B cell (primary cell): ENCODE measurements at regions not wholly inside any gene's neighbourhood (a gene's known extent, or its start where the extent isn't known, plus 50 kb on each side); places are given as distances from the start of the nearest gene placed in this dataset.

ENCODE experiments used
- ATAC-seq: fragments of 200-7000 bp; cut with Tn5 transposase; one replicate; pipeline ENCODE4 v1.10.0; 2021; ENCODE audit warnings: low read depth, mild to moderate bottlenecking, moderate number of reproducible peaks, moderate library complexity
- CTCF ChIA-PET: fragments of 350-600 bp; sonication (Branson Sonifier 250); formaldehyde crosslinking; loops from one replicate; lab custom pipeline; 2021; ENCODE audit warnings: antibody characterized with exemption, inconsistent platforms; lab: Charles Lee
- POLR2A ChIA-PET: fragments of 350-600 bp; sonication (Branson Sonifier 250); formaldehyde crosslinking; loops from one replicate; lab custom pipeline; 2021; ENCODE audit warnings: antibody characterized with exemption; lab: Charles Lee
- DNase-seq: peaks from one replicate; pipeline ENCODE4 v3.0.0; 2013
- H2AFZ ChIP-seq: 2 replicates; pipeline ENCODE4 v1.6.1; 2012; ENCODE audit warnings: mild to moderate bottlenecking, low read depth, low read length; ENCODE audit not compliant: insufficient read depth, poor library complexity, severe bottlenecking
- H3K27ac ChIP-seq, 2 donors: 1 replicate in 1 of 2; 2 replicates in 1 of 2; pipeline ENCODE4 v1.5.1; 2012 to 2013; ENCODE audit warnings: low read length in 2 of 2, mild to moderate bottlenecking in 2 of 2, moderate library complexity in 1 of 2
- H3K27me3 ChIP-seq, 4 experiments: fragments of 200-600 bp in 1 of 4; sonication (generic) in 1 of 4; replicated peaks in 1 of 4; 1 replicate in 2 of 4; 2 replicates in 2 of 4; pipeline versions ENCODE4 v1.6.1 to v1.7.0; 2013 to 2016; ENCODE audit warnings: low read length in 3 of 4, mild to moderate bottlenecking in 2 of 4, mixed read lengths in 1 of 4, moderate library complexity in 1 of 4; ENCODE audit not compliant: insufficient read depth in 4 of 4, control insufficient read depth in 3 of 4; ENCODE audit errors: control extremely low read depth in 1 of 4
- H3K36me3 ChIP-seq, 2 experiments: replicated peaks in 1 of 2; 1 replicate in 1 of 2; 2 replicates in 1 of 2; pipeline versions ENCODE4 v1.6.1 to v1.7.1; 2013; ENCODE audit warnings: low read length in 1 of 2; ENCODE audit not compliant: insufficient read depth in 2 of 2, control insufficient read depth in 1 of 2; ENCODE audit errors: control extremely low read depth in 1 of 2, extremely low read depth in 1 of 2
- H3K4me1 ChIP-seq, 2 donors: fragments of 200-600 bp in 1 of 2; sonication (generic) in 1 of 2; 1 replicate in 1 of 2; 2 replicates in 1 of 2; pipeline versions ENCODE4 v1.5.1 to v1.6.1; 2013 to 2017; ENCODE audit warnings: low read length in 2 of 2; ENCODE audit not compliant: control insufficient read depth in 2 of 2, insufficient read depth in 2 of 2
- H3K4me2 ChIP-seq: replicated peaks from 2 replicates; pipeline ENCODE3; 2012; ENCODE audit warnings: mild to moderate bottlenecking, low read depth, low read length; ENCODE audit not compliant: poor library complexity, severe bottlenecking
- H3K4me3 ChIP-seq, 5 experiments: fragments of 200-600 bp in 1 of 5; sonication (generic) in 1 of 5; 1 replicate in 3 of 5; 2 replicates in 2 of 5; pipeline versions ENCODE4 v1.5.1 to v1.7.0; 2011 to 2016; ENCODE audit warnings: low read length in 4 of 5, mild to moderate bottlenecking in 4 of 5, low read depth in 2 of 5, control low read depth in 1 of 5, moderate library complexity in 1 of 5; ENCODE audit not compliant: insufficient read depth in 1 of 5; ENCODE audit errors: control extremely low read depth in 1 of 5, extremely low read depth in 1 of 5
- H3K79me2 ChIP-seq: fragments of 200-600 bp; sonication (generic); one replicate; pipeline ENCODE4 v1.6.0; 2016; ENCODE audit warnings: low read length; ENCODE audit not compliant: control insufficient read depth, insufficient read depth
- H3K9ac ChIP-seq: fragments of 200-600 bp; sonication (generic); 2 replicates; pipeline ENCODE4 v1.6.1; 2017; ENCODE audit warnings: mild to moderate bottlenecking, low read length, moderate library complexity
- H3K9me3 ChIP-seq, 3 donors: one replicate each; pipeline versions ENCODE4 v1.6.1 to v1.7.1; 2013; ENCODE audit warnings: low read length in 2 of 3; ENCODE audit not compliant: control insufficient read depth in 2 of 3, insufficient read depth in 1 of 3; ENCODE audit errors: control extremely low read depth in 1 of 3
- H4K20me1 ChIP-seq: 2 replicates; pipeline ENCODE4 v1.6.0; 2012; ENCODE audit warnings: mild to moderate bottlenecking, low read length; ENCODE audit not compliant: insufficient read depth, control insufficient read depth, poor library complexity, severe bottlenecking
- H3K27ac Mint-ChIP-seq: one replicate; pipeline ENCODE4 v1.8.0; 2021; ENCODE audit warnings: mixed read lengths
- H3K27me3 Mint-ChIP-seq: one replicate; pipeline ENCODE4 v1.8.0; 2021; ENCODE audit warnings: mixed read lengths
- H3K4me1 Mint-ChIP-seq: one replicate; pipeline ENCODE4 v1.8.0; 2021; ENCODE audit warnings: mixed read lengths
- H3K4me3 Mint-ChIP-seq: one replicate; pipeline ENCODE4 v1.8.0; 2021; ENCODE audit warnings: mixed read lengths
- H3K9me3 Mint-ChIP-seq: one replicate; pipeline ENCODE4 v1.8.0; 2022; ENCODE audit warnings: mixed read lengths; ENCODE audit not compliant: insufficient read depth
- EZH2 ChIP-seq: IDR thresholded peaks from 2 replicates; pipeline ENCODE4 v1.6.1; 2012; ENCODE audit warnings: borderline replicate concordance, low read depth, mild to moderate bottlenecking, moderate library complexity, low read length; ENCODE audit not compliant: insufficient read depth, poor library complexity, severe bottlenecking
- WGBS: methylation state at CpG from one replicate; pipeline ENCODE4 v1.1.5; 2013; ENCODE audit warnings: missing lambda C conversion rate; ENCODE audit not compliant: insufficient coverage; 5-methylcytosine and 5-hydroxymethylcytosine counted together
- intact Hi-C: fragments of 100-400 bp; cut with micrococcal nuclease; formaldehyde crosslinking; loops from one replicate; pipeline ENCODE4 v1.10.0; 2022
- TF ChIP-seq, protein P1 (sequence below): fragments of 200-600 bp; IDR thresholded peaks from one replicate; pipeline ENCODE4 v1.8.0; 2022; ENCODE audit warnings: antibody characterized with exemption, mild to moderate bottlenecking

DNA sequence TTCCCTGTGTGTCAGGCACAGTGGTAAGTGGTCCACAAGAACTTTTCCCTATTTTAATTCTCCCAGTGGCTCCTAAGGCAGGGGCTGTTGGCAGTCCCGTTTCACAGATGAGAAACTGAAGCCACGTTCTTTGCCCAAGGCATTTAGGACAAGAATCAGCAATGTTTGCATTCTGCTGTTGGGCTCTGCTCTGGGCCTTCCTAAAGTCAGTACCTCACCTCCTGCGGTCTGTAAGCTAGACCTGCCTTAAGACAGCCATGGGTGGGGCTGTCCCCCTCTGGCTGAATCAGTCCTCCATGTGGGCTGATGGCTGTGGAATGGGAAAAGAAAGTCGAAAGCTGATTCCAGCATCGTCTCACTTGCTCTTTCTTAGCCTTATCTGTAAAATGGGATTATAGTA, 304.8 kb downstream of the MAF start:
- 88% methylated on average over 3 of the region's 5 CpGs for WGBS
- H3K79me2 ChIP-seq: no peaks in the 10 kb centered on the region
- H3K9ac ChIP-seq: no peak overlapping the region
- Mint-ChIP-seq H3K27me3 (peaks cover 45% of the 10 kb centered on the region), H3K4me1 (no peaks in the 10 kb centered on the region), H3K4me3 (no peak overlapping the region), H3K27ac (no peak overlapping the region), H3K9me3 (no peaks in the 10 kb centered on the region)
- H3K9me3 ChIP-seq: no peaks in the 10 kb centered on the region
- no peak for ATAC-seq
- intact Hi-C loops: no loop called here
- H2AFZ ChIP-seq: no peak overlapping the region
- H3K4me2 ChIP-seq: no peak overlapping the region
- DNase-seq: no peak
- no peaks in the 10 kb centered on the region for H3K4me1 ChIP-seq
- no peaks in the 10 kb centered on the region for H3K36me3 ChIP-seq
- no peak overlapping the region for H3K4me3 ChIP-seq
- peaks cover 0 to 25% (median 2%) of the 10 kb centered on the region in 4 experiments for H3K27me3 ChIP-seq
- no peaks in the 10 kb centered on the region for H4K20me1 ChIP-seq
- CTCF ChIA-PET: no interaction called here
- POLR2A ChIA-PET: no interaction called here
- TF ChIP-seq EZH2: no peak
- TF ChIP-seq, protein P1, sequence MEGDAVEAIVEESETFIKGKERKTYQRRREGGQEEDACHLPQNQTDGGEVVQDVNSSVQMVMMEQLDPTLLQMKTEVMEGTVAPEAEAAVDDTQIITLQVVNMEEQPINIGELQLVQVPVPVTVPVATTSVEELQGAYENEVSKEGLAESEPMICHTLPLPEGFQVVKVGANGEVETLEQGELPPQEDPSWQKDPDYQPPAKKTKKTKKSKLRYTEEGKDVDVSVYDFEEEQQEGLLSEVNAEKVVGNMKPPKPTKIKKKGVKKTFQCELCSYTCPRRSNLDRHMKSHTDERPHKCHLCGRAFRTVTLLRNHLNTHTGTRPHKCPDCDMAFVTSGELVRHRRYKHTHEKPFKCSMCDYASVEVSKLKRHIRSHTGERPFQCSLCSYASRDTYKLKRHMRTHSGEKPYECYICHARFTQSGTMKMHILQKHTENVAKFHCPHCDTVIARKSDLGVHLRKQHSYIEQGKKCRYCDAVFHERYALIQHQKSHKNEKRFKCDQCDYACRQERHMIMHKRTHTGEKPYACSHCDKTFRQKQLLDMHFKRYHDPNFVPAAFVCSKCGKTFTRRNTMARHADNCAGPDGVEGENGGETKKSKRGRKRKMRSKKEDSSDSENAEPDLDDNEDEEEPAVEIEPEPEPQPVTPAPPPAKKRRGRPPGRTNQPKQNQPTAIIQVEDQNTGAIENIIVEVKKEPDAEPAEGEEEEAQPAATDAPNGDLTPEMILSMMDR: no peak
- H3K27ac ChIP-seq: no peak overlapping the region

DNA sequence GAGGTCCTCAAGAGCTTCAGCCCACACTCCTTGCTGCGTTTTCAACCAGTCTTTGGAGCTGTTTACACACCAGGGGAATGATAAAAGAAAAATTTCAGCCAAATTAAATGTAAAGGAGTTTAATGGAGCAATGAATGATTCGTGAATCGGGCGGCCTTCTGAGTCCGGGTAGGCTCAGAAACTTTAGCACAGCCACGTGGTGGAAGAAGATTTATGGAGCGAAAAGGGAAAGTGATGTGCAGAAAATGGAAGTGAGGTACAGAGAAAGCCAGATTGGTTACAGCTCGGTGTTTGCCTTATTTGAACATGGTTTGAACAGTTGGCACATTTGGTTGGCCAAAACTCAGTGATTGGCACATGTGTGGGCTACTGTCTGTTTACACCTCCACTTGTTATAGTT, 305.4 kb downstream of the MAF start:
- Histone ChIP-seq H3K9ac (no peak overlapping the region), H3K9me3 (no peaks in the 10 kb centered on the region), H3K4me2 (no peak overlapping the region), H3K36me3 (no peaks in the 10 kb centered on the region), H3K4me3 (no peak overlapping the region), H3K27ac (no peak overlapping the region), H3K4me1 (no peaks in the 10 kb centered on the region), H3K27me3 (peaks cover 0 to 31% (median 2%) of the 10 kb centered on the region in 4 experiments), H3K79me2 (no peaks in the 10 kb centered on the region), H2AFZ (no peak overlapping the region), H4K20me1 (no peaks in the 10 kb centered on the region)
- H3K9me3 Mint-ChIP-seq: no peaks in the 10 kb centered on the region
- TF ChIP-seq, protein P1: no peak
- TF ChIP-seq EZH2: no peak
- H3K27me3 Mint-ChIP-seq: peaks cover 51% of the 10 kb centered on the region
- no peak overlapping the region for H3K27ac Mint-ChIP-seq
- no peak for ATAC-seq
- no peak for DNase-seq
- H3K4me1 Mint-ChIP-seq: no peaks in the 10 kb centered on the region
- no peak overlapping the region for H3K4me3 Mint-ChIP-seq
- 67% methylated on average over 7 of the region's 8 CpGs for WGBS
- ChIA-PET POLR2A (no interaction called here), CTCF (no interaction called here)
- intact Hi-C loops: no loop called here
